ENCODE measurements at regions not wholly inside any gene's neighbourhood (a gene's known extent, or its start where the extent isn't known, plus 50 kb on each side); places are given as distances from the start of the nearest gene placed in this dataset.

DNA sequence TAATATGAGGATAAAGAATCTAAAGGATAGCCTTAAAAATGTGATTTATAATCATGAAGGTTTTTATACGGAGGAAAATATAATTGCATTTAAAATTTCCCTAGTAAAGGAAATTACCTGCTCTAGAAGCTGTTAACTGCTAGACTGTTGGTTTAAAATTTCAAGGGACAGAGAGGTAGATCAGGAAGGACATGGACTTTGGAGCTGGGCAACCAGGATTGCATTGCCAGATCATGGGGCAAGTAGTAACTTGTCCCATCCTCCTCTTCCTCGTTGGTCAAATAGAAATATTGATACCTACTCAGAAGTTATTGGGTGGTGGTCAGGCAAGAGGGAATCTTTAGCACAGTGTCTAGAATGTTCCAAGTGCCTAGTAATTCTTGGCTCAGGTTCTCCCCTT, 525.1 kb downstream of the MFSD1 start:
- Histone ChIP-seq H3K9me3 (ENCODE audit: control insufficient read depth in 2 of 3, low read length in 3 of 3) (no peaks in the 10 kb centered on the region), H3K36me3 (ENCODE audit: control insufficient read depth in 2 of 3, insufficient read depth in 3 of 3, low read length in 3 of 3) (no peaks in the 10 kb centered on the region), H3K4me1 (ENCODE audit: control insufficient read depth in 2 of 2, insufficient read depth in 2 of 2, low read length in 2 of 2) (no peaks in the 10 kb centered on the region), H3K27me3 (ENCODE audit: control insufficient read depth in 2 of 2, insufficient read depth in 2 of 2, low read length in 2 of 2) (no peaks in the 10 kb centered on the region), H3K27ac (ENCODE audit: low read depth, low read length) (no peak overlapping the region), H3K4me3 (ENCODE audit: low read length) (no peak overlapping the region)
- ATAC-seq (no peak), DNase-seq (no peak)
- Mint-ChIP-seq H3K4me3 (no peak overlapping the region), H3K9me3 (no peaks in the 10 kb centered on the region), H3K36me3 (no peaks in the 10 kb centered on the region), H3K4me1 (no peaks in the 10 kb centered on the region), H3K27me3 (no peaks in the 10 kb centered on the region), H3K27ac (no peak overlapping the region)
- ChIA-PET CTCF (no interaction called here), POLR2A (no interaction called here)
- intact Hi-C loops (cut with micrococcal nuclease), result no loop called here

DNA sequence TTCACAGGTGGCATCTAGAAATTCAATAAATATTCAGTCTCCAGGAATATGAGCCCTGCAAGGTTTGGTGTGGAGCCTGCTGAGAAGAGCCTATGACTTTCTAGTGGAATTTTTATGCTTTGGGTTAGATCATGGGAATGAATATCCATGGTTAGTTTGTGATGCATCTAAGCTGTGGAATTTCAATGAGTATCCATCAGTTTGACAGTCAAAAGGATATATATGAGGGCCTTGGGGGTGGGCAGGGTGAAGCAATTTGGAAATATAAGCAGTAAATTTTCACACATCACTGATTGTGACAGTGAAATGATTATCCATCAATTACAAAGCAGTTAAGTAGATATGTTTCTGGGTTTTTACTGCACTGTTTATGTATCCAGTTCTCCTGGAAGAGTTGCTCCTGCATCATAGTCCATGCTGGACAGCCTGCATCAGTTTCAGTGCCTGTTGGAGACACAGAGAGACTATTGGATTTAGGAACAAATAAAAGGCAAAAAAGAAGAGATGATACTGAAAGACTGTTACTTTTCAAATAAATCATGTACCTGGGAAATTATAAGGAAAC, 530.8 kb downstream of the MFSD1 start:
- Histone ChIP-seq H3K4me1 (ENCODE audit: control insufficient read depth in 2 of 2, insufficient read depth in 2 of 2, low read length in 2 of 2) (no peaks in the 10 kb centered on the region), H3K4me3 (ENCODE audit: low read length) (no peak overlapping the region), H3K27me3 (ENCODE audit: control insufficient read depth in 2 of 2, insufficient read depth in 2 of 2, low read length in 2 of 2) (no peaks in the 10 kb centered on the region), H3K27ac (ENCODE audit: low read depth, low read length) (no peak overlapping the region), H3K9me3 (ENCODE audit: control insufficient read depth in 2 of 3, low read length in 3 of 3) (no peaks in the 10 kb centered on the region), H3K36me3 (ENCODE audit: control insufficient read depth in 2 of 3, insufficient read depth in 3 of 3, low read length in 3 of 3) (no peaks in the 10 kb centered on the region)
- intact Hi-C loops (cut with micrococcal nuclease), result no loop called here
- ATAC-seq (no peak), DNase-seq (no peak)
- CTCF ChIA-PET, result no interaction called here
- H3K9me3 Mint-ChIP-seq, result peaks cover 0 to 2% (median 0%) of the 10 kb centered on the region in 11 donors
- no peaks in the 10 kb centered on the region for H3K4me1 Mint-ChIP-seq
- H3K27me3 Mint-ChIP-seq, result no peaks in the 10 kb centered on the region
- POLR2A ChIA-PET, result no interaction called here
- no peak overlapping the region for H3K27ac Mint-ChIP-seq
- H3K4me3 Mint-ChIP-seq, result no peak overlapping the region
- no peaks in the 10 kb centered on the region for H3K36me3 Mint-ChIP-seq

DNA sequence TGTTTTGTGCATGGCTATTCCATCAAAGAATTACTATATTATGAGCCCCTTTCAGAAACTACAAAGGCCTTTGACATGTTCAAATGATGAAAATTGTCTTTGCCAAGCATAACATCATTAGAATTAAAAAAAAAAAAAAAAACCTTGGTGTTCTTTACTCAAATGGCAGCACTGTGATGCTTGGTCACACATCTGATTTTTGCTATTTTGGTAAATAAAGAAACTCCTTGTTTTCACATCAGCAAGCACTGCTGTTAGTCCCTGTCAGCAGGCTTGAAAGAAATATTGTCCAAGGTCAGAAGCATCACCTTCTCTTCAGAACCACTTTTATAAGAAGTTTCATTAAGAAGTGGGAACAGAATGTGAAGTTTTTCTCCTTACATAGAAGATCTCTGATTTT, 537.3 kb downstream of the MFSD1 start:
- Mint-ChIP-seq H3K4me3 (no peak overlapping the region), H3K27me3 (no peaks in the 10 kb centered on the region), H3K27ac (no peak overlapping the region), H3K4me1 (peaks cover 0 to 1% (median 0%) of the 10 kb centered on the region in 7 donors), H3K36me3 (no peaks in the 10 kb centered on the region), H3K9me3 (peaks cover 0 to 10% (median 5%) of the 10 kb centered on the region in 11 donors)
- no peak overlapping the region for H3K4me3 ChIP-seq (ENCODE audit: low read length)
- H3K9me3 ChIP-seq (ENCODE audit: control insufficient read depth in 2 of 3, low read length in 3 of 3), result peaks cover 0 to 4% (median 0%) of the 10 kb centered on the region in 3 experiments
- CTCF ChIA-PET, result no interaction called here
- H3K27ac ChIP-seq (ENCODE audit: low read depth, low read length), result no peak overlapping the region
- intact Hi-C loops (cut with micrococcal nuclease), result no loop called here
- DNase-seq, result no peak
- no peaks in the 10 kb centered on the region for H3K36me3 ChIP-seq (ENCODE audit: control insufficient read depth in 2 of 3, insufficient read depth in 3 of 3, low read length in 3 of 3)
- POLR2A ChIA-PET, result no interaction called here
- ATAC-seq, result no peak
- H3K4me1 ChIP-seq (ENCODE audit: control insufficient read depth in 2 of 2, insufficient read depth in 2 of 2, low read length in 2 of 2), result no peaks in the 10 kb centered on the region
- no peaks in the 10 kb centered on the region for H3K27me3 ChIP-seq (ENCODE audit: control insufficient read depth in 2 of 2, insufficient read depth in 2 of 2, low read length in 2 of 2)

DNA sequence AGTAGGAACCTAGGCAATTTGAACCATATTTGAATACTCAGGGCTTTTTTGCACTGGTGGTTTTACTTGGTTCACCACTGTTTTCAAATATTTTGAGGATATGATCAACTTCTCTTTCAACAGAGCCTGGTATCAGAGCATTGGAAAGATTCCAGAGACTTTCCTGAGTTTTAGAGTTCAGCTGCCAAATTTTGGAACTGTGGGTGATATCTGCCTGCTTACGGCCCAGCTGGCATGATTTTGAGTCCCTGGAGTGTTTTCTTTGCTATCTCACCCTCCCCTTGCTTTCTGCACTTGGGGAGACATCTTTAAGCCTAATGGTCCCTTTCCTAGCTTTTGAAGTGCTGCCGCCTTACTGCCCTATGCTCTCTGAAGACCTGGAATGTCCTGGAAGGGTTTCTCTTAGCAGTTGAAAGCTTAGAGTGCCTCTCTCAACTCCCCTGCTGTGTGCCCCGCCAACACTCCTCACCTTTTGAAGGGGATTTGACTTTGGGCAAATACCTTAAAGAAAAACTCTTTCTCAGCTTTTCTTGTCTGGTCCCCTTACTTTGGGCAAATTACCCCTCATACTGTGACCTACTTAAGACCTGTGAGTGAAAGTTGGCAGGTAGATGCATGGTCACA, 539.1 kb downstream of the MFSD1 start:
- no peaks in the 10 kb centered on the region for H3K27me3 Mint-ChIP-seq
- ChIA-PET CTCF (no interaction called here), POLR2A (no interaction called here)
- intact Hi-C loops (cut with micrococcal nuclease), result no loop called here
- no peaks in the 10 kb centered on the region for H3K36me3 Mint-ChIP-seq
- H3K9me3 Mint-ChIP-seq, result peaks cover 0 to 14% (median 6%) of the 10 kb centered on the region in 11 donors
- Histone ChIP-seq H3K9me3 (ENCODE audit: control insufficient read depth in 2 of 3, low read length in 3 of 3) (peaks cover 0 to 4% (median 0%) of the 10 kb centered on the region in 3 experiments), H3K36me3 (ENCODE audit: control insufficient read depth in 2 of 3, insufficient read depth in 3 of 3, low read length in 3 of 3) (no peaks in the 10 kb centered on the region), H3K27ac (ENCODE audit: low read depth, low read length) (no peak overlapping the region), H3K27me3 (ENCODE audit: control insufficient read depth in 2 of 2, insufficient read depth in 2 of 2, low read length in 2 of 2) (no peaks in the 10 kb centered on the region), H3K4me1 (ENCODE audit: control insufficient read depth in 2 of 2, insufficient read depth in 2 of 2, low read length in 2 of 2) (no peaks in the 10 kb centered on the region), H3K4me3 (ENCODE audit: low read length) (no peak overlapping the region)
- ATAC-seq (no peak), DNase-seq (no peak)
- H3K4me3 Mint-ChIP-seq, result no peak overlapping the region
- H3K4me1 Mint-ChIP-seq, result peaks cover 0 to 1% (median 0%) of the 10 kb centered on the region in 7 donors
- H3K27ac Mint-ChIP-seq, result no peak overlapping the region

DNA sequence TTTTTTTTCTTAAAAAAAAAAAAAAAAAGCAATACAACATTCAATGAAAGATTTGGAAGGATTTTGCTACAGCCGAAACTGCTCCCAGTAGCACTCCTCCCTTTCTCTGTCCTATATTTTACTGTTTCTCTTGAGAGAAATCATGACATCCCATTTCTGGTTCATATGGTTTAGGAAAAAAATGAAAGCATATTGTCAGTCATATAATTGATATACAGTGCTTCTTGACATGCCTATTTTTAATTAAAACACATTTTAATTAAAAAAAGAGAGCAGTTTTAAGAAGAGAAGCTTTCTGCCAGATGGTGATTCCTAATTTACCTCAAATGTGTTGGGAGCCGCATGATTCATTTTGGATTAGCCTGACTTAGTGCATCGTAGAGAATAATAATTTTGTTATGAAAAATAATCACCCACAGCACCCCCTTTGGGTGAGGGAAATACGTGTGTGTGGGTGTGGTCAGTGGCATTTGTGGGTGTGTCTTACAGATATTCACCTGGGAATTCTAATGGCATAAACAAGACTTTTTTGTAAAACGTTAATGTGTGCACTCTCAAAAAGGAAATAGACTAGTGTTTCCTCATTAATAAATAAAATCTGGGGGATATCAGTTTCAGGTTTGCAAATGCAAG, 544.5 kb downstream of the MFSD1 start:
- H3K36me3 Mint-ChIP-seq, result no peaks in the 10 kb centered on the region
- intact Hi-C loops (cut with micrococcal nuclease), result no loop called here
- no peaks in the 10 kb centered on the region for H3K36me3 ChIP-seq (ENCODE audit: control insufficient read depth in 2 of 3, insufficient read depth in 3 of 3, low read length in 3 of 3)
- no peaks in the 10 kb centered on the region for H3K27me3 ChIP-seq (ENCODE audit: control insufficient read depth in 2 of 2, insufficient read depth in 2 of 2, low read length in 2 of 2)
- H3K9me3 ChIP-seq (ENCODE audit: control insufficient read depth in 2 of 3, low read length in 3 of 3), result no peaks in the 10 kb centered on the region
- CTCF ChIA-PET, result no interaction called here
- H3K27ac ChIP-seq (ENCODE audit: low read depth, low read length), result no peak overlapping the region
- POLR2A ChIA-PET, result no interaction called here
- no peaks in the 10 kb centered on the region for H3K4me1 ChIP-seq (ENCODE audit: control insufficient read depth in 2 of 2, insufficient read depth in 2 of 2, low read length in 2 of 2)
- peaks cover 0 to 6% (median 0%) of the 10 kb centered on the region in 11 donors for H3K9me3 Mint-ChIP-seq
- H3K4me1 Mint-ChIP-seq, result peaks cover 0 to 1% (median 0%) of the 10 kb centered on the region in 7 donors
- H3K27me3 Mint-ChIP-seq, result no peaks in the 10 kb centered on the region
- H3K4me3 ChIP-seq (ENCODE audit: low read length), result no peak overlapping the region
- H3K4me3 Mint-ChIP-seq, result no peak overlapping the region
- DNase-seq (no peak), ATAC-seq (no peak)
- H3K27ac Mint-ChIP-seq, result no peak overlapping the region

DNA sequence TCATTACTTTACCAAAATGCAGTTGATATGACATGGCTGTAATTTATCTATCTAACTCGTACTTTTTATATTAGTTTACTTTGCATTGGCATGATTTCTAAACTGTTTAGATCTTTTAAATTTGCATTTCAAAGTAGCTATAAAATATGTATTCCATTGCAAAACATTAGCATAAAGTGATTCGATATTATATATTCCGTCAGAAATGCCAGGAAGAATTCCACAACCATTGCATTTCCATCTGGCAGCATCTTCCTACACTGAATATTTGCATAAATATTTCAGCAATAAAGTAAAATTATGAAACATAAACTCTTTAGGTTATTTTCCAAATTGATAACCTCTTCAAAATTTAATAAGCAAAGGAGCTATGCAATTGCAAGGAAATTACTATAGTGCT, 546.6 kb downstream of the MFSD1 start:
- H3K9me3 ChIP-seq (ENCODE audit: control insufficient read depth in 2 of 3, low read length in 3 of 3), result no peaks in the 10 kb centered on the region
- no peak overlapping the region for H3K4me3 Mint-ChIP-seq
- no peak overlapping the region for H3K27ac ChIP-seq (ENCODE audit: low read depth, low read length)
- intact Hi-C loops (cut with micrococcal nuclease), result no loop called here
- H3K27me3 Mint-ChIP-seq, result no peaks in the 10 kb centered on the region
- ChIA-PET CTCF (no interaction called here), POLR2A (no interaction called here)
- H3K4me3 ChIP-seq (ENCODE audit: low read length), result no peak overlapping the region
- H3K27me3 ChIP-seq (ENCODE audit: control insufficient read depth in 2 of 2, insufficient read depth in 2 of 2, low read length in 2 of 2), result no peaks in the 10 kb centered on the region
- no peak overlapping the region for H3K27ac Mint-ChIP-seq
- peaks cover 0 to 6% (median 0%) of the 10 kb centered on the region in 11 donors for H3K9me3 Mint-ChIP-seq
- no peak for DNase-seq
- H3K4me1 Mint-ChIP-seq, result peaks cover 0 to 1% (median 0%) of the 10 kb centered on the region in 7 donors
- H3K36me3 Mint-ChIP-seq, result no peaks in the 10 kb centered on the region
- no peaks in the 10 kb centered on the region for H3K4me1 ChIP-seq (ENCODE audit: control insufficient read depth in 2 of 2, insufficient read depth in 2 of 2, low read length in 2 of 2)
- no peak for ATAC-seq
- H3K36me3 ChIP-seq (ENCODE audit: control insufficient read depth in 2 of 3, insufficient read depth in 3 of 3, low read length in 3 of 3), result no peaks in the 10 kb centered on the region

DNA sequence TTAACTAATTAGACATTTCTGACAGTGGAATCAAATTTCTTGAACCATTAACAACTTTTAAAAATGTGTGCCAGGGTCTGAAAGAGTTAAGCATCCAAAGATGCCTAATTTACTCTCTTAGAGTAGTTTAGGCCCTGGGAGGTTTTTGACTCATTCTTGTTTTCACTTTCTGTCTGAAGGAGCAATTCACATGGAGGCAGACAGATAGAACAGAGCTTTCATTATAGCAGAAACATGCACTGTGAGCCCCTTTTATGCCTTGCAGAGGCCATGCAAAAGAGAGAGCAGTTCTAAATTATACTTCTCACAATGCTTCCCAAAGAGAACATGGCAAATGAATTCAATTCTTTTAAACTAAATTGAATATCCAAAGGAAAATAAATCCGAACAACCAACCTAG, 554.8 kb downstream of the MFSD1 start:
- intact Hi-C loops (cut with micrococcal nuclease), result no loop called here
- Histone ChIP-seq H3K27ac (ENCODE audit: low read depth, low read length) (no peak overlapping the region), H3K4me3 (ENCODE audit: low read length) (no peak overlapping the region), H3K36me3 (ENCODE audit: control insufficient read depth in 2 of 3, insufficient read depth in 3 of 3, low read length in 3 of 3) (no peaks in the 10 kb centered on the region), H3K4me1 (ENCODE audit: control insufficient read depth in 2 of 2, insufficient read depth in 2 of 2, low read length in 2 of 2) (no peaks in the 10 kb centered on the region), H3K27me3 (ENCODE audit: control insufficient read depth in 2 of 2, insufficient read depth in 2 of 2, low read length in 2 of 2) (no peaks in the 10 kb centered on the region), H3K9me3 (ENCODE audit: control insufficient read depth in 2 of 3, low read length in 3 of 3) (no peaks in the 10 kb centered on the region)
- Mint-ChIP-seq H3K27ac (no peak overlapping the region), H3K4me1 (no peaks in the 10 kb centered on the region), H3K36me3 (no peaks in the 10 kb centered on the region), H3K4me3 (no peak overlapping the region), H3K27me3 (no peaks in the 10 kb centered on the region), H3K9me3 (peaks cover 0 to 7% (median 0%) of the 10 kb centered on the region in 11 donors)
- ATAC-seq (no peak), DNase-seq (no peak)
- POLR2A ChIA-PET, result no interaction called here
- CTCF ChIA-PET, result no interaction called here
